ENCODE measurements at regions not wholly inside any gene's neighbourhood (a gene's known extent, or its start where the extent isn't known, plus 50 kb on each side); places are given as distances from the start of the nearest gene placed in this dataset.

DNA sequence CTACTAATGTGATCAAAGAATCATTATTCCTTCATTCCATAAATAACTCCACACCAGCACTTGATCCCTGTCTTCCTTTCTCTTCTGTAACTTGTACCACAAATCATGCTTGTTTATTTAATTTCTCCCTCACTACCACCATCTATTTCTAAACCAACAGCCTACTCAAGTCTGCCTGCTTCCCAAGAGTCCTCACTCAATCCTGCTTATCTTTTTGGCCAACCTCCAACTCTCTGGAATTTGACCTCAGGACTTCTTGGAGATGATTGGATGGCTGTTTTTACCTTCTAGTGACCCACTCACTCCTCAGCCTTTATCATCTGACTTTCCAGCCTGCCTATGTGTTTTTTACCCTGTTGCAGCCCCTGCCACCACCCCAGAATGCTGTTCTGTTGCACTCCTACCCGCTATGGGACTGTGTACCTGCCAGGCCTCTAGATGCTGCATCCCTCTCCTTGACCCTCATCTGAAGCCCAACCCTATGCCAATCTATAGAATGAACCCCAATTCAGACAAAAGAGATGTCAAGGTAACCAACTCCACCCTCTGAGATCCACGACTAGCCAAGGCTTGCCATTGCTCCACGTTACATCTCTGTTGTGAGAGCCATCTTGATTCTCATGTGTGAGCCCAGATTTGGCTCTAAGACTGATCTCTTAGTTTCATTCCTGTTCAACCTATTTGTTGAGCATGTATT lies 150.2 kb upstream of the PLEKHG7 start:
- Histone ChIP-seq H3K4me2 (peak overlapping the region; percentile 47), H3F3A (ENCODE audit: insufficient read depth, low read depth) (peaks cover 17% of the 10 kb centered on the region), H3K79me2 (ENCODE audit: low read depth) (no peaks in the 10 kb centered on the region), H3K4me1 (replicated peaks; ENCODE audit: insufficient read depth) (peaks cover 19% of the 10 kb centered on the region), H3K27ac (peak overlapping the region; percentile 73), H3K36me3 (ENCODE audit: low read depth) (no peaks in the 10 kb centered on the region), H3K9me2 (ENCODE audit: insufficient read depth) (no peaks in the 10 kb centered on the region), H4K20me1 (ENCODE audit: insufficient read depth) (no peaks in the 10 kb centered on the region), H3K4me3 (no peak overlapping the region), H2AFZ (no peak overlapping the region), H3K9me3 (ENCODE audit: insufficient read depth, low read depth) (no peaks in the 10 kb centered on the region), H3K27me3 (ENCODE audit: insufficient read depth, low read depth) (no peaks in the 10 kb centered on the region)
- ChIA-PET CTCF (no interaction called here), POLR2A (ENCODE audit: unreplicated experiment) (interaction anchor here (1.0 kb wide), 1 partner anchor 407 kb away, joined by 14 read pairs; the partner anchor contains the start of gene BTG1)
- intact Hi-C loops (cut with micrococcal nuclease; ENCODE audit: unreplicated experiment): loop anchor here (5.0 kb wide), 1 partner anchor 405 kb away; the partner anchor contains the start of gene BTG1
- TF ChIP-seq, protein P1, sequence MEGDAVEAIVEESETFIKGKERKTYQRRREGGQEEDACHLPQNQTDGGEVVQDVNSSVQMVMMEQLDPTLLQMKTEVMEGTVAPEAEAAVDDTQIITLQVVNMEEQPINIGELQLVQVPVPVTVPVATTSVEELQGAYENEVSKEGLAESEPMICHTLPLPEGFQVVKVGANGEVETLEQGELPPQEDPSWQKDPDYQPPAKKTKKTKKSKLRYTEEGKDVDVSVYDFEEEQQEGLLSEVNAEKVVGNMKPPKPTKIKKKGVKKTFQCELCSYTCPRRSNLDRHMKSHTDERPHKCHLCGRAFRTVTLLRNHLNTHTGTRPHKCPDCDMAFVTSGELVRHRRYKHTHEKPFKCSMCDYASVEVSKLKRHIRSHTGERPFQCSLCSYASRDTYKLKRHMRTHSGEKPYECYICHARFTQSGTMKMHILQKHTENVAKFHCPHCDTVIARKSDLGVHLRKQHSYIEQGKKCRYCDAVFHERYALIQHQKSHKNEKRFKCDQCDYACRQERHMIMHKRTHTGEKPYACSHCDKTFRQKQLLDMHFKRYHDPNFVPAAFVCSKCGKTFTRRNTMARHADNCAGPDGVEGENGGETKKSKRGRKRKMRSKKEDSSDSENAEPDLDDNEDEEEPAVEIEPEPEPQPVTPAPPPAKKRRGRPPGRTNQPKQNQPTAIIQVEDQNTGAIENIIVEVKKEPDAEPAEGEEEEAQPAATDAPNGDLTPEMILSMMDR (conservative IDR thresholded peaks at IDR 0.05): no peak
- TF ChIP-seq EZH2 (IDR thresholded peaks at IDR 0.05; ENCODE audit: low read depth): no peak
- no TSS peak for BruUV-seq (replicated peaks)
- DNase-seq: no peak

- BruUV-seq (replicated peaks): no TSS peak
- no peaks in the 10 kb centered on the region for H3K27me3 ChIP-seq (ENCODE audit: insufficient read depth, low read depth)
- TF ChIP-seq EZH2 (IDR thresholded peaks at IDR 0.05; ENCODE audit: low read depth): no peak
- TF ChIP-seq, protein P1 (conservative IDR thresholded peaks at IDR 0.05): no peak
- intact Hi-C loops (cut with micrococcal nuclease; ENCODE audit: unreplicated experiment): loop anchor here (5.0 kb wide), 1 partner anchor 405 kb away; the partner anchor contains the start of gene BTG1
- H3K4me3 ChIP-seq: no peak overlapping the region
- H3K9me2 ChIP-seq (ENCODE audit: insufficient read depth): no peaks in the 10 kb centered on the region
- no peaks in the 10 kb centered on the region for H3K9me3 ChIP-seq (ENCODE audit: insufficient read depth, low read depth)
- peak overlapping the region; percentile 47 for H3K4me2 ChIP-seq
- H3F3A ChIP-seq (ENCODE audit: insufficient read depth, low read depth): peaks cover 17% of the 10 kb centered on the region
- H3K36me3 ChIP-seq (ENCODE audit: low read depth): no peaks in the 10 kb centered on the region
- H3K4me1 ChIP-seq (replicated peaks; ENCODE audit: insufficient read depth): peaks cover 19% of the 10 kb centered on the region
- H3K27ac ChIP-seq: peak overlapping the region; percentile 73
- H2AFZ ChIP-seq: no peak overlapping the region
- peak; percentile 55 to 75 for DNase-seq
- CTCF ChIA-PET: no interaction called here
- POLR2A ChIA-PET (ENCODE audit: unreplicated experiment): interaction anchor here (0.5 to 1.0 kb wide), 2 partner anchors 120 to 406 kb away, joined by 4 to 14 read pairs; partner anchors contain the start of gene BTG1
- no peaks in the 10 kb centered on the region for H3K79me2 ChIP-seq (ENCODE audit: low read depth)
- no peaks in the 10 kb centered on the region for H4K20me1 ChIP-seq (ENCODE audit: insufficient read depth)
These were observed 150.9 kb upstream of the PLEKHG7 start for GRCh38 chr12:92551853-92552397.

- Histone ChIP-seq H3K4me1 (replicated peaks; ENCODE audit: insufficient read depth) (peaks cover 19% of the 10 kb centered on the region), H3K27ac (peak overlapping the region; percentile 73), H3K4me3 (no peak overlapping the region), H3K9me2 (ENCODE audit: insufficient read depth) (no peaks in the 10 kb centered on the region), H3F3A (ENCODE audit: insufficient read depth, low read depth) (peaks cover 17% of the 10 kb centered on the region), H3K4me2 (peak overlapping the region; percentile 47), H3K9me3 (ENCODE audit: insufficient read depth, low read depth) (no peaks in the 10 kb centered on the region), H3K27me3 (ENCODE audit: insufficient read depth, low read depth) (no peaks in the 10 kb centered on the region), H3K79me2 (ENCODE audit: low read depth) (no peaks in the 10 kb centered on the region), H3K36me3 (ENCODE audit: low read depth) (no peaks in the 10 kb centered on the region), H2AFZ (no peak overlapping the region), H4K20me1 (ENCODE audit: insufficient read depth) (no peaks in the 10 kb centered on the region)
- ChIA-PET CTCF (no interaction called here), POLR2A (ENCODE audit: unreplicated experiment) (interaction anchor here (0.5 to 1.0 kb wide), 2 partner anchors 119 to 405 kb away, joined by 4 to 14 read pairs; partner anchors contain the start of gene BTG1)
- no peak for TF ChIP-seq EZH2 (IDR thresholded peaks at IDR 0.05; ENCODE audit: low read depth)
- TF ChIP-seq, protein P1 (conservative IDR thresholded peaks at IDR 0.05): no peak
- DNase-seq: no peak
- no TSS peak for BruUV-seq (replicated peaks)
- intact Hi-C loops (cut with micrococcal nuclease; ENCODE audit: unreplicated experiment): loop anchor here (5.0 kb wide), 1 partner anchor 404 kb away; the partner anchor contains the start of gene BTG1
These were observed 151.6 kb upstream of the PLEKHG7 start for GRCh38 chr12:92551210-92551609.
